ENCODE measurements at regions not wholly inside any gene's neighbourhood (a gene's known extent, or its start where the extent isn't known, plus 50 kb on each side); places are given as distances from the start of the nearest gene placed in this dataset.

DNA sequence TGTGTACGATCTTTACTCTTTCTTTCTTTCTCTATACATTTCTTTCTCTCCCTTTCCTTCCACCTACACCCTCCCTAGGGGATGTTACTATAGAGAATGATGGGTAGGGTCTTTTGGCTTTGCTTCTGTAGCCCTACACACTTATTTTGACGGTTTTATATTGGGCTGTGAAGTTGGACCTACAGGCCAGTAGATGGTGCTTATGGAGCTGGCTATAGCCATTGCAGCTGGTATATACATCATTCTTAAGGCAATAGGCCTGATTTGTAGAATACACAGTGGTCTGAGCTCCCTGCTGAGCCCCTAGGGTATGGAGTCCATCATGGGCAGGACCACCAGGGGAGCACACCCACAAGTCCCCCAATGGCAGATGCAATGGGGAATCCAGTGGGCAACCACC lies 1869.7 kb downstream of the STIM2 start:
- intact Hi-C loops (cut with DNase I), result no loop called here
- Histone ChIP-seq H3K27ac (no peak overlapping the region), H3K9me3 (peaks cover 0 to 4% (median 0%) of the 10 kb centered on the region in 12 donors), H3K4me3 (no peak overlapping the region), H3K4me1 (no peaks in the 10 kb centered on the region), H3K27me3 (no peaks in the 10 kb centered on the region), H3K36me3 (no peaks in the 10 kb centered on the region)
- 55 to 80% (median 69%) methylated on average over 2 of the region's 2 CpGs for WGBS, 4 donors
- DNase-seq (no peak), ATAC-seq (no peak)
- no peak for TF ChIP-seq POLR2A (IDR thresholded peaks at IDR 0.05)
- TF ChIP-seq CTCF (IDR thresholded peaks at IDR 0.05), result no peak

- Histone ChIP-seq H3K27me3 (no peaks in the 10 kb centered on the region), H3K9me3 (no peaks in the 10 kb centered on the region), H3K4me1 (no peaks in the 10 kb centered on the region), H3K36me3 (no peaks in the 10 kb centered on the region), H3K27ac (no peak overlapping the region), H3K4me3 (no peak overlapping the region)
- intact Hi-C loops (cut with DNase I), result no loop called here
- no peak for ATAC-seq
- TF ChIP-seq CTCF (IDR thresholded peaks at IDR 0.05) (no peak), POLR2A (IDR thresholded peaks at IDR 0.05) (no peak)
- DNase-seq, result no peak
- WGBS, 4 donors, result 59 to 70% (median 66%) methylated on average over 4 of the region's 4 CpGs
These were observed 1883.4 kb downstream of the STIM2 start for GRCh38 chr4:28744066-28744465.

DNA sequence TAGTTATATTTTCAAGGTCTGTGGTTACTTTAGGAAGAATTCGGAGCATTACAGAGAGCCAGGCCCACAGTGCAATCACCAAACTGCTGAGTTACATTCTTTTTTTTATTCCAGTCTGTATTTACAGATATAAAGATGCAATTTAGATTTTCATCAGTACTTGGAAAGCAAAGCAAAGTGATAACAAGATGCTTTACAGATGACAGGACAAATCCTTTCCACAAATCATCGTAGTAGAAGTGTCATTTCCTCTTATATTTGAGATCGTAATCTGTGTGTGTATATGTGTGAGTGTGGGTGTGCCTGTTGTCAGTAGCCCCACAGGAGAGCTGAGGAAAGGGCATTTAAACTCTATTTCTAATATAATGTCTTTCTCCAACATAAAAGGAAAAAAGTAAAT lies 1893.7 kb downstream of the STIM2 start:
- Histone ChIP-seq H3K27ac (no peak overlapping the region), H3K36me3 (no peaks in the 10 kb centered on the region), H3K9me3 (no peaks in the 10 kb centered on the region), H3K4me3 (no peak overlapping the region), H3K27me3 (no peaks in the 10 kb centered on the region), H3K4me1 (no peaks in the 10 kb centered on the region)
- intact Hi-C loops (cut with DNase I), result no loop called here
- DNase-seq (no peak), ATAC-seq (no peak)
- 60 to 63% (median 63%) methylated on average over 3 of the region's 3 CpGs for WGBS, 4 donors
- TF ChIP-seq CTCF (IDR thresholded peaks at IDR 0.05) (no peak), POLR2A (IDR thresholded peaks at IDR 0.05) (no peak)

GRCh38 chr4:28755081-28755480 lies 1894.4 kb downstream of the STIM2 start:
- TF ChIP-seq POLR2A (IDR thresholded peaks at IDR 0.05) (no peak), CTCF (IDR thresholded peaks at IDR 0.05) (no peak)
- DNase-seq, result no peak
- Histone ChIP-seq H3K27me3 (no peaks in the 10 kb centered on the region), H3K4me3 (no peak overlapping the region), H3K27ac (no peak overlapping the region), H3K4me1 (no peaks in the 10 kb centered on the region), H3K9me3 (no peaks in the 10 kb centered on the region), H3K36me3 (no peaks in the 10 kb centered on the region)
- WGBS, 4 donors, result 77 to 85% (median 79%) methylated on average over 2 of the region's 2 CpGs
- no peak for ATAC-seq
- intact Hi-C loops (cut with DNase I), result no loop called here

Data from heart left ventricle (tissue), 16 donors.